Type B pancreatic cell (in vitro differentiated cells): ENCODE measurements at regions not wholly inside any gene's neighbourhood (a gene's known extent, or its start where the extent isn't known, plus 50 kb on each side); places are given as distances from the start of the nearest gene placed in this dataset.

Source experiments
- DNase-seq: peaks from one replicate; pipeline ENCODE4 v3.0.0; 2021; ENCODE audit warnings: mixed read lengths; ENCODE audit not compliant: unreplicated experiment; ENCODE audit errors: extremely low spot score
- H3K27ac Mint-ChIP-seq: 2 replicates; pipeline ENCODE4 v1.8.0; 2021; ENCODE audit warnings: mild to moderate bottlenecking, mixed read lengths
- H3K27me3 Mint-ChIP-seq: 2 replicates; pipeline ENCODE4 v1.8.0; 2021; ENCODE audit warnings: mixed read lengths
- H3K36me3 Mint-ChIP-seq: 2 replicates; pipeline ENCODE4 v1.8.0; 2021; ENCODE audit warnings: mixed read lengths
- H3K4me1 Mint-ChIP-seq: one replicate; pipeline ENCODE4 v1.8.0; 2021; ENCODE audit warnings: mixed read lengths; ENCODE audit not compliant: unreplicated experiment
- H3K4me3 Mint-ChIP-seq: 2 replicates; pipeline ENCODE4 v1.8.0; 2021; ENCODE audit warnings: mild to moderate bottlenecking, mixed read lengths
- H3K9me3 Mint-ChIP-seq: 2 replicates; pipeline ENCODE4 v1.8.0; 2021; ENCODE audit warnings: mixed read lengths
- TF ChIP-seq, protein P1 (sequence below): fragments of 200-600 bp; sonication (generic); conservative IDR thresholded peaks from 2 replicates; pipeline ENCODE4 v1.5.0; 2021; ENCODE audit warnings: antibody characterized with exemption, mild to moderate bottlenecking

DNA sequence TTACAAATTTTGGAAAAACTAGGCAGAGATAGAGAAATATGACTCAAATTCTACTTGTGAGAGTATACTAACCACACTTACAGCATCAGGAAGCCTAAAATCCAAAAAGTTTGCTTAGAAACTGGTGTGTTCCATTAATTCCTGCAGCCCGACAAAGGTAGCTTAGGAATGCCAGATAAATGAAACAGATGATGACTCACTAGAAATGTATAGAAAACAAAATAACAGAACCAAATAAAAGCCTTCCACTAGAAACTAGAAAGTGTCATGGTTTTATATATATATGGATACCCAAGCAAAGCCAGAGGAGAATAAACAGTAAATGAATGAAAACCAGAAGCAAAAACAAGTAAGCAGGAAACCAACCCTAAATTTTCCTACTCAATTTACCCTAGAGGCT lies 272.2 kb upstream of the PRDM9 start:
- no peak overlapping the region for H3K27ac Mint-ChIP-seq
- no peaks in the 10 kb centered on the region for H3K36me3 Mint-ChIP-seq
- no peaks in the 10 kb centered on the region for H3K9me3 Mint-ChIP-seq
- DNase-seq: no peak
- TF ChIP-seq, protein P1, sequence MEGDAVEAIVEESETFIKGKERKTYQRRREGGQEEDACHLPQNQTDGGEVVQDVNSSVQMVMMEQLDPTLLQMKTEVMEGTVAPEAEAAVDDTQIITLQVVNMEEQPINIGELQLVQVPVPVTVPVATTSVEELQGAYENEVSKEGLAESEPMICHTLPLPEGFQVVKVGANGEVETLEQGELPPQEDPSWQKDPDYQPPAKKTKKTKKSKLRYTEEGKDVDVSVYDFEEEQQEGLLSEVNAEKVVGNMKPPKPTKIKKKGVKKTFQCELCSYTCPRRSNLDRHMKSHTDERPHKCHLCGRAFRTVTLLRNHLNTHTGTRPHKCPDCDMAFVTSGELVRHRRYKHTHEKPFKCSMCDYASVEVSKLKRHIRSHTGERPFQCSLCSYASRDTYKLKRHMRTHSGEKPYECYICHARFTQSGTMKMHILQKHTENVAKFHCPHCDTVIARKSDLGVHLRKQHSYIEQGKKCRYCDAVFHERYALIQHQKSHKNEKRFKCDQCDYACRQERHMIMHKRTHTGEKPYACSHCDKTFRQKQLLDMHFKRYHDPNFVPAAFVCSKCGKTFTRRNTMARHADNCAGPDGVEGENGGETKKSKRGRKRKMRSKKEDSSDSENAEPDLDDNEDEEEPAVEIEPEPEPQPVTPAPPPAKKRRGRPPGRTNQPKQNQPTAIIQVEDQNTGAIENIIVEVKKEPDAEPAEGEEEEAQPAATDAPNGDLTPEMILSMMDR: no peak
- H3K4me3 Mint-ChIP-seq: no peak overlapping the region
- H3K4me1 Mint-ChIP-seq: no peaks in the 10 kb centered on the region
- H3K27me3 Mint-ChIP-seq: no peaks in the 10 kb centered on the region

DNA sequence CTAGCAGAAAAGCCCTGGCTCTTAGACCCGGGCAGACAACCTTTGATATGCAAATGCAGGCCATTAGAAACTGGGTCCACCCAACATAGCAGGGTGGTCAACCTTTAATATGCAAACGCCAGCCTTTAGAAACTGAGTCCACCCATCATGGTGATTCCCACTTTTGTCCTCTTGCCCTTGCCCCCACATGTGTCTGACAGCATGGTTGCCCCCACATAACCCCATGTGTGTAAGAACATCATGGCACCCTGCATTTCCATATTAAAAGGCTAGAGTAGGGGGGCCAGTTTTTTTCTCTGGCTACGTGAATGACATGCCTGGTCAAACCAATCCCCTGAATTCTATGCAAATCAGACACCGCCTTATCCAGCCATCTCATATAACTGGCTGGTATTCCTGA lies 273.2 kb upstream of the PRDM9 start:
- Mint-ChIP-seq H3K27ac (no peak overlapping the region), H3K4me1 (no peaks in the 10 kb centered on the region), H3K4me3 (no peak overlapping the region), H3K9me3 (no peaks in the 10 kb centered on the region), H3K27me3 (no peaks in the 10 kb centered on the region), H3K36me3 (no peaks in the 10 kb centered on the region)
- TF ChIP-seq, protein P1: no peak
- DNase-seq: no peak

DNA sequence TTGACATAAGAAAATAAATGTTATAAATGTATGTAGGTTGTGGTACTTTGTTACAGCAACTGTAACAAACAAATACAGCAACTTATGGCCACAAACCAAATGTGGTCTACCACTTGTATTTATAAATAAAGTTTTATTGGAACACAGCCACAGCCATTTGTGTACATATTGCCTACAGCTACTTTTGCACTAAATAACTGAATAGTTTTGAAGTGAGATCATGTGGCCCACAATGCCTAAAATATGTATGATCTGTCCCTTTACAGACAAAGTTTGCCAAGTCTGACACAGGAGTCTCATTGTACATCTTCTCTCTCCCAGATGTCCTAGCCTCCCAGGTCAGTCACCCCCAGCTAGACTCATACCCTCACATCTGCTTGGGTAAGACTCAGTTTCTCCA lies 283.6 kb upstream of the PRDM9 start:
- H3K4me1 Mint-ChIP-seq: no peaks in the 10 kb centered on the region
- no peak for DNase-seq
- no peaks in the 10 kb centered on the region for H3K27me3 Mint-ChIP-seq
- no peak overlapping the region for H3K27ac Mint-ChIP-seq
- H3K4me3 Mint-ChIP-seq: no peak overlapping the region
- peaks cover 4% of the 10 kb centered on the region for H3K9me3 Mint-ChIP-seq
- TF ChIP-seq, protein P1: no peak
- no peaks in the 10 kb centered on the region for H3K36me3 Mint-ChIP-seq

DNA sequence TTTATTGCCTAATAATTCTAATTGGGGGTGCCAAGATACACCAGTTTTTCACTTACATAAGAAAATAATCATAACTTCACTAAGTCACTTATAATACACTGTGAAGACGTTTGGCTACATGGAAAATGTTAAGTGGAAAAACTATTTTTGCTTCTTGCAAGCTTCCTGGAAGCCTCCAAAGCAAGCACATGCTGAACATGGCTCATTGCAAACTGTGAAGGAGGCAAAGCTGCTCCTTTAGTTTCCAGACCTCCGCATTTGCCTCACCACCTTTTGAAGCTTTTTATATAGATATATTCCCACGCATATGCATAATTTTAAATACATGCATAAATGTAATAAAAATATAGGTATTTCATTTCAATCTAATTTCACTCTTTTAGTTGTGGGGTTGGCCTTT lies 285.6 kb upstream of the PRDM9 start:
- no peak for DNase-seq
- H3K36me3 Mint-ChIP-seq: no peaks in the 10 kb centered on the region
- no peaks in the 10 kb centered on the region for H3K4me1 Mint-ChIP-seq
- H3K9me3 Mint-ChIP-seq: peaks cover 4% of the 10 kb centered on the region
- H3K27me3 Mint-ChIP-seq: no peaks in the 10 kb centered on the region
- TF ChIP-seq, protein P1: no peak
- no peak overlapping the region for H3K4me3 Mint-ChIP-seq
- H3K27ac Mint-ChIP-seq: no peak overlapping the region

DNA sequence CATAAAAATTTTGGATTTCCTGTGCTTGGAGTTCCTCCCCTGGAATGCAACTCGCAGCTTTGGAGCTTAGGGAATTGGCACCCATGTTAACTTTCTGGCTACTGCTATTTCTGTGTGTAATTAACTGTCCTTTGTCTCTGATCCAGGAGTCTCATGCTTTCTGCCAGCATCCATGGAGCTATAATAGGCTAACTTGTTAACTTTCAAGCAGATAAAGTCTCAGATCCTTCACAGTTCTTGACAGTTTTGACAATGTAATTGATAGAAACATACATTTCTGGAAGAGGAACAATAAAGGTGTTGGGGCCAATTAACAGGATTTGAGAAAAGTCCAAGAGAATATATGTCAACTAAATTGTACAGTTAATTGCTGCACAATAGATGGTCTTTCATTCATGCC lies 290.2 kb upstream of the PRDM9 start:
- Mint-ChIP-seq H3K36me3 (no peaks in the 10 kb centered on the region), H3K9me3 (no peaks in the 10 kb centered on the region), H3K27ac (no peak overlapping the region), H3K4me3 (no peak overlapping the region), H3K4me1 (no peaks in the 10 kb centered on the region), H3K27me3 (no peaks in the 10 kb centered on the region)
- no peak for DNase-seq
- TF ChIP-seq, protein P1: no peak

DNA sequence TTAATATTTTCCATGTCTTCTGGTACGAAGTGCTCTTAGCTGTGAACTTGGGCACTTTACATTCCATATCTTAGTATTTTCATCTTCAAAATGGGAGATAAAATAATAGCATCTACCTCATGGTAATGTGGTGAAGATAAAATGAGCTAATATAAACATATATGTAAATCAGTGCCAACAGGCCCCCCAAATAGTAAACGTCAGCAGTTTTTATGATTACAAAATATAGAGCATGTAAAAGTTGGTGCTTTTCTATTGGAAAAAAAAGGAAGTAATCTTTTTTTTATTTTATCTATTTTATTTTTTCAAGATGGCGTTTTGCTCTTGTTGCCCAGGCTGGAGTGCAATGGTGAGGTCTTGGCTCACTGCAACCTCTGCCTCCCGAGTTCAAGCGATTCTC lies 291.1 kb upstream of the PRDM9 start:
- Mint-ChIP-seq H3K36me3 (no peaks in the 10 kb centered on the region), H3K4me1 (no peaks in the 10 kb centered on the region), H3K9me3 (no peaks in the 10 kb centered on the region), H3K4me3 (no peak overlapping the region), H3K27ac (no peak overlapping the region), H3K27me3 (no peaks in the 10 kb centered on the region)
- TF ChIP-seq, protein P1: no peak
- no peak for DNase-seq
